ENCODE measurements at regions not wholly inside any gene's neighbourhood (a gene's known extent, or its start where the extent isn't known, plus 50 kb on each side); places are given as distances from the start of the nearest gene placed in this dataset.

GRCh38 chr2:206368484-206368883 is 74.8 kb upstream of the ADAM23 start:
- DNase-seq = no peak

DNA sequence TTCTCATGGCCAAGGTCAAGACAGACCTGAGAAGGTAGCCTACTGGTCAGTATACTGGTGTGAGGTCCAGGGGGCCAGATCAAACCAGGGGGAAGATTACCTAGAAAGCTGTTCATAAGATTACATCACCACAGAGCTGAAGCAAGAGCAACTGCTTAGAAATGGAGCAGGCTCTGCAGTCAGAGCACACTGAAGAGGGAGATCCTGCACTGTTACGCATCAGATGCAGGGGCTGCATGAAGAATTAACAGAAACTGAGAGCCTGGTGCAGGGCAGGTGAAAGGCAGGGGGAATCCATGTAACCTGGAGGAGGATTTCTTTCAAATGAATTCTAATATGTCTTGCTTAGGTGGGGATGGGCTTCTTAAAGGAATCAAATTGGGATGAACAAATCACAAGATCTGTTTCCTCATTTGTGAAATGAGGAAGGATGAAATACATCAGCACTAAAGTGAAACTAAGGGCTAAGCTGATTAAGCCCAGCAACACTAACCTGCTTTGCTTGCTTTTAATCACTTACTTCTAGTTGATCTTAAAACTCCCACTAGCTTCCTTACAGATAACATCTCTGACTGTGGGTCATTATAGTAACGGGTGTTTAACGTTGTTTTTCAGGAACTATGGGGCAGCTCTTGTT is 74.3 kb upstream of the ADAM23 start:
- no peak for DNase-seq

GRCh38 chr2:206375956-206376355 is 67.4 kb upstream of the ADAM23 start:
- no peak for DNase-seq

DNA sequence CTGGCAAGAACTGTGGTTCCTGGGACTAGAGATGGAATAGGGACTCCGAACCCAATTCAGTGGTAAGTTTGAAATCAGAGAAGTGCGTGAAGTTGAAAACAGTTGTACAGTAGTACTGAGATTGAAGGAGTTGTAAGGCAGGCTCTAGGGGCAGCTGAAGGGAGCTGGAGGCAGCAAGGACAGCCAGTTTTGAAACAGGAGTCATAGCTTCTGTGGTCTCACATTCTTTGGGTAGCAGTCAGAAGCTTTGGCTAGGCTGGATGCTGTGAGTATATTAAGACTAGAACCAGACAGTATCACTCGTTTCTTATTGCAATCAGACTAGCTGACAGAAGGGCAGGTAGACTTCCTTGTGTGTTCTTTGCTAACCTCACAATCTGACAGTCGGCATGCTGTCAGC is 64.5 kb upstream of the ADAM23 start:
- DNase-seq = no peak

- DNase-seq = no peak
Measured at GRCh38 chr2:206379266-206379665, 64.1 kb upstream of the ADAM23 start.

DNA sequence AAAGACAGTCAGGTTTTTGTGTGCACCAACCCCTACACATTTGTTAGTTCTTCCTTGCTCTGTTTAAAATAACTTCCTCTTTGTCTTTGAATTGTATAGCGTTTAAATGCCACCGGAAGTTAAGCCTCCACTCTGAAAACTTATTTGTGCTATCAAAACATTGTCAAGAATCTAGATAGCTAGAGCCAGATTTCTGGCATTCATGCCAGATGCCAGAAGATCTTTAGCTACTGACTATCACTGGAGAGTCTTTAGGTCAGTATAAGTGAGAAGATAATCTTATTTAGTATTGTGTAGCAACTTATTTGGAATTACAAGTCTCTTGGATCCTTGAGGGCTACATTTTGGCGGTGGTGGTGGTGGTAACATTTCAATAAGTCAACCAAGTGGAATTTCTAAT is 63.4 kb upstream of the ADAM23 start:
- no peak for DNase-seq

DNA sequence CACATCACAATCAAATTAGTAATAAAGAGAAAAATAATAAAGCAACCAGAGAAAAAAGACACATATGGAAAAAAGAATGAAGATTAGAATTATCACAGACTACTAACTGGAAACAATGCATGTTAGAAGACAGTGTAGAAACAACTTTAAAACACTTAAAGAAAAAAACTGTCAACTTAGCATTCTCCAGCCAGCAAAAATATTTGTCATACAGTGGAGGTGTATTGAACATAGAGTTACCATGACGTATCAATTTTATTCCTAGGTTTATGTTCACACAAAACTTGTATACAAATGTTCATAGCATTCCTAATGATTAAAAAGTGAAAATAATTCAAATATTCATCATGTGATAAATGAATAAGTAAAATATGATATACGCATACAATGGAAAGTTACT is 61.5 kb upstream of the ADAM23 start:
- no peak for DNase-seq

GRCh38 chr2:206383669-206384068 is 59.7 kb upstream of the ADAM23 start:
- DNase-seq = no peak

GRCh38 chr2:206387808-206388207 is 55.5 kb upstream of the ADAM23 start:
- DNase-seq = no peak

DNA sequence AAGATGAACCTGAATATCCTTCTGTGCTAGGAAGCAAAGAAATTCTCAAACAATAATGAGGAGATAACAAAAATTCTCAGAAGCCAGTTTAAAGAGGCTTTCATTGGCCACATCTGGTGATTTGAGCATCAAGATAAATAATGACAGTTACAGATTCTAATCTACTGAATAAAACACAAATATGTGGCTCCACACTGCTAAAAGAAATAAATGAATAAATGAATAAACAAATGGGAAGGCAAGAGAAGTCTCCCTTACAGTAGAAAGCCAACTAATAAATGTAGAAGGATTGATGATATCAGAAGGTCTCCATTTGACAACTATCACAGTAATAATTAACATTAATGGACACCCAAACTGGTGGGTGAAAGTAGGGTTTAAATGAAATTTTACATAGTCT is 54.6 kb upstream of the ADAM23 start:
- no peak for DNase-seq

DNA sequence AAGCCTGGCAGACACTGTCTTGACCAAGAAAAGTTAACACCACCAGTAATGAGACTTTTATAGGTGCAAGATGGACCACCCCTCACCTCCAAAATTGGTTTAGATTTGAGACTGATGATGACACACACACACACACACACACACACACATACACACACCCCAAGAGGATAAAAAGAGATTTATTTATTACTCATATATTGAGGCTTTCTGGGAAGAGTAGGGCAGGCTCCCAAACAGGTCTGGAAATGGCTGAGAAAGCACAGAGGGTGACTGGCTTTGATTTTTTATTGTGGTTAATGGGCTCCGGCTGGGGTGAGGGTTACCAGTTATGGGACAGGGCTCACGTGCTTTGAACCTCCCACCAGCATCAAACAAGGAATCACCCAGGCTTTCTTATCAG is 54.2 kb upstream of the ADAM23 start:
- DNase-seq = no peak

GRCh38 chr2:206390181-206390580 is 53.2 kb upstream of the ADAM23 start:
- DNase-seq = no peak

DNA sequence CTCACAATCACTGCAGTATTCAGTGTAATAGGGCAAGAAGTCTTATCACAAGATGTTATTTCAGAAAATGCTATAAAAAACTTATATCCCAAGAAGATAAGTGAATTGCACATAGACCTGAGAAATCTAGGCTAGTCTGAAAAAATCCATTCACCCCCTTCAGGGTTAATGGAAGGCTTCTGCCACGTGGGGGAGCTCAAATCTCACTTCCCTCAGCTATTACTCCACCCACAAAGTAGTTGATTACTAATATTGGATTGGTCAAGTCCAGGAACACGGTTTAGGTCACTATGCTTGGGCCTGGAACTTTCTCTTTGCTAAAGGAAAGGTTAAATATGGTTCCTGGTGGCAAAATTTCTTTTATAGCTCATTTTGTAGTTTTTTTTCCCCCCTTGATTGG is 51.2 kb upstream of the ADAM23 start:
- DNase-seq = peak; percentile 49
